ENCODE measurements at regions not wholly inside any gene's neighbourhood (a gene's known extent, or its start where the extent isn't known, plus 50 kb on each side); places are given as distances from the start of the nearest gene placed in this dataset.

DNA sequence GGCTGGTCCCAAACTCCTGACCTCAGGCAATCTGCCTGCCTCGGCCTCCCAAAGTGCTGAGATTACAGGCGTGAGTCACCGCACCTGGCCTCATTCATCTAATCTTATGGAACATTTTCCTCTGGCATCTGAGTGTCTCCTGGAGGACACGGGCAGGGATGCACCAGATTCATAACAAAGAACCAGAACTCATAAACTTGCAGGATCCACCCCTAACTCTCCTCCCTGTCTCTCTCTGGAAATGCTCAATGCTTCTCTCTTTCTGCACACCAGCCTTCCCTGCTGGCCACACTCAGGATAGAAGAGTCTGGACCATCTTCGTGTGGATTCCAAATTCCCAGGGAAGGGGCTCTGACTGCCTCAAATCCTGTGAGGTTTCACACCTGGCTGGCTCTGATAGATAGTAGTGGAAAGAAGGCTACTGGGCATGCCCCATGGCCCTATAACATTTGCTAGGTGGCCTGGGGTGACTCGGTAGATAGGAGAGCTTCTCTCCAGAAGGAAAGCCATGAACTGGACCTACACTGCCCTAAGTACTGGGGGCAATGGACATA, 483.2 kb upstream of the GYPC start:
- no peak overlapping the region for H2AFZ ChIP-seq (ENCODE audit: low read length)
- no peaks in the 10 kb centered on the region for H3K27me3 ChIP-seq (replicated peaks; ENCODE audit: insufficient read depth, low read length)
- no peak overlapping the region for H3K27ac ChIP-seq (ENCODE audit: low read length)
- H3K9me3 ChIP-seq (replicated peaks; ENCODE audit: insufficient read depth, low read length): no peaks in the 10 kb centered on the region
- no peak for TF ChIP-seq EZH2phosphoT487 (IDR thresholded peaks at IDR 0.05; ENCODE audit: low read length)
- TF ChIP-seq EZH2 (optimal IDR thresholded peaks at IDR 0.05; ENCODE audit: low read depth, low read length): no peak
- TF ChIP-seq, protein P1, sequence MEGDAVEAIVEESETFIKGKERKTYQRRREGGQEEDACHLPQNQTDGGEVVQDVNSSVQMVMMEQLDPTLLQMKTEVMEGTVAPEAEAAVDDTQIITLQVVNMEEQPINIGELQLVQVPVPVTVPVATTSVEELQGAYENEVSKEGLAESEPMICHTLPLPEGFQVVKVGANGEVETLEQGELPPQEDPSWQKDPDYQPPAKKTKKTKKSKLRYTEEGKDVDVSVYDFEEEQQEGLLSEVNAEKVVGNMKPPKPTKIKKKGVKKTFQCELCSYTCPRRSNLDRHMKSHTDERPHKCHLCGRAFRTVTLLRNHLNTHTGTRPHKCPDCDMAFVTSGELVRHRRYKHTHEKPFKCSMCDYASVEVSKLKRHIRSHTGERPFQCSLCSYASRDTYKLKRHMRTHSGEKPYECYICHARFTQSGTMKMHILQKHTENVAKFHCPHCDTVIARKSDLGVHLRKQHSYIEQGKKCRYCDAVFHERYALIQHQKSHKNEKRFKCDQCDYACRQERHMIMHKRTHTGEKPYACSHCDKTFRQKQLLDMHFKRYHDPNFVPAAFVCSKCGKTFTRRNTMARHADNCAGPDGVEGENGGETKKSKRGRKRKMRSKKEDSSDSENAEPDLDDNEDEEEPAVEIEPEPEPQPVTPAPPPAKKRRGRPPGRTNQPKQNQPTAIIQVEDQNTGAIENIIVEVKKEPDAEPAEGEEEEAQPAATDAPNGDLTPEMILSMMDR (IDR thresholded peaks at IDR 0.05; ENCODE audit: low read length): no peak
- no peak for DNase-seq
- no peak overlapping the region for H3K4me3 ChIP-seq (ENCODE audit: low read length)
- H3K9me2 ChIP-seq (replicated peaks; ENCODE audit: insufficient read depth, low read length): no peaks in the 10 kb centered on the region
- no peaks in the 10 kb centered on the region for H4K20me1 ChIP-seq (ENCODE audit: insufficient read depth, low read length)
- no peaks in the 10 kb centered on the region for H3K79me2 ChIP-seq (ENCODE audit: low read length)
- no peak overlapping the region for H3K4me2 ChIP-seq (ENCODE audit: low read depth, low read length)
- no peak overlapping the region for H3K9ac ChIP-seq (ENCODE audit: low read length)
- no peaks in the 10 kb centered on the region for H3K36me3 ChIP-seq (replicated peaks; ENCODE audit: insufficient read depth, low read length)
- no peaks in the 10 kb centered on the region for H3F3A ChIP-seq (ENCODE audit: insufficient read depth, low read length)
- no peaks in the 10 kb centered on the region for H3K4me1 ChIP-seq (ENCODE audit: low read length)

DNA sequence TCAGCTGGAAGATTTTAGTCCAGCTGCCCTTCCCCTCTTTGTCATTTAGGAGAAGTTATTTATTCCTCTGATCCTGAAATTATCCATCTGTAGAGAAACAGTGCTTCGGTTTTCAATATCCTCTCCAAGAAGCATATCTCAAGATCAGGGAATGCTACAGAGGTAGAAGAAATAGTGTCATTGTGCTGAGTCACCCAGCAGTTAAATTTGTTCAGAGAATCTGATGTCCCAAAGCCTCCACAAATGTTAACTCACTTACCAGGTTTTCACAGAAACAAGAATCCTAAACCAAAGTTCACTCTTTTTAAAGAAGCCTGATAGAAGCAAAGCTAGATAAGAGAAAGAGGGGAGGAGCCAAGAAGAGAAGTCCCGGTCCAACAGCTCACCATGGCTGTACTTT, 480.7 kb upstream of the GYPC start:
- Histone ChIP-seq H3K79me2 (ENCODE audit: low read length) (no peaks in the 10 kb centered on the region), H3K36me3 (replicated peaks; ENCODE audit: insufficient read depth, low read length) (no peaks in the 10 kb centered on the region), H3F3A (ENCODE audit: insufficient read depth, low read length) (no peaks in the 10 kb centered on the region), H4K20me1 (ENCODE audit: insufficient read depth, low read length) (no peaks in the 10 kb centered on the region), H3K9me2 (replicated peaks; ENCODE audit: insufficient read depth, low read length) (no peaks in the 10 kb centered on the region), H2AFZ (ENCODE audit: low read length) (no peak overlapping the region), H3K9me3 (replicated peaks; ENCODE audit: insufficient read depth, low read length) (no peaks in the 10 kb centered on the region), H3K9ac (ENCODE audit: low read length) (no peak overlapping the region), H3K27ac (ENCODE audit: low read length) (no peak overlapping the region), H3K4me3 (ENCODE audit: low read length) (no peak overlapping the region), H3K27me3 (replicated peaks; ENCODE audit: insufficient read depth, low read length) (no peaks in the 10 kb centered on the region), H3K4me2 (ENCODE audit: low read depth, low read length) (no peak overlapping the region), H3K4me1 (ENCODE audit: low read length) (no peaks in the 10 kb centered on the region)
- TF ChIP-seq EZH2 (optimal IDR thresholded peaks at IDR 0.05; ENCODE audit: low read depth, low read length) (no peak), EZH2phosphoT487 (IDR thresholded peaks at IDR 0.05; ENCODE audit: low read length) (no peak)
- TF ChIP-seq, protein P1 (IDR thresholded peaks at IDR 0.05; ENCODE audit: low read length): no peak
- DNase-seq: no peak

DNA sequence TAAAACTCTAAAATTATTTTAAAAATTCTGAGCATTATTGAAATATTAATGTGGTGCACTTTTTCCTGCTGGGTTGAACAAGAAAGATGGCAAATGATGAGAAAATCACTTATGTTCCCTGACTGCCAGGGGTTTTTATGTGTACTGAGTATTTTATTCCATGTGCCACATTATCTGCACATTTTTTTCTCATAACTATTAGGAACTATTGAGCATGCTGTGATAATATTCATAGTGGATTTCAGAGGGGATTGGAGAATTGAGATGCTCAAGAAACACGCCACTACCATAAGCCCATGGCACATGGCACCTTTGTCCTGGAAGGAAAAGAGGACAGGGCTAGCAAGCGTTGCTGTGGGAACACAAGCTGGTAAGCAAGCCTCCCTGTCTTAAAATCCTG, 478.5 kb upstream of the GYPC start:
- TF ChIP-seq, protein P1 (IDR thresholded peaks at IDR 0.05; ENCODE audit: low read length): no peak
- TF ChIP-seq EZH2 (optimal IDR thresholded peaks at IDR 0.05; ENCODE audit: low read depth, low read length): no peak
- TF ChIP-seq EZH2phosphoT487 (IDR thresholded peaks at IDR 0.05; ENCODE audit: low read length): no peak
- H3K4me1 ChIP-seq (ENCODE audit: low read length): no peaks in the 10 kb centered on the region
- no peak overlapping the region for H3K9ac ChIP-seq (ENCODE audit: low read length)
- H3K79me2 ChIP-seq (ENCODE audit: low read length): no peaks in the 10 kb centered on the region
- H3K9me3 ChIP-seq (replicated peaks; ENCODE audit: insufficient read depth, low read length): no peaks in the 10 kb centered on the region
- H3F3A ChIP-seq (ENCODE audit: insufficient read depth, low read length): no peaks in the 10 kb centered on the region
- H3K4me3 ChIP-seq (ENCODE audit: low read length): no peak overlapping the region
- no peak overlapping the region for H3K27ac ChIP-seq (ENCODE audit: low read length)
- DNase-seq: no peak
- no peaks in the 10 kb centered on the region for H4K20me1 ChIP-seq (ENCODE audit: insufficient read depth, low read length)
- H3K4me2 ChIP-seq (ENCODE audit: low read depth, low read length): no peak overlapping the region
- H3K27me3 ChIP-seq (replicated peaks; ENCODE audit: insufficient read depth, low read length): no peaks in the 10 kb centered on the region
- no peaks in the 10 kb centered on the region for H3K9me2 ChIP-seq (replicated peaks; ENCODE audit: insufficient read depth, low read length)
- no peaks in the 10 kb centered on the region for H3K36me3 ChIP-seq (replicated peaks; ENCODE audit: insufficient read depth, low read length)
- H2AFZ ChIP-seq (ENCODE audit: low read length): no peak overlapping the region
